ENCODE measurements at regions not wholly inside any gene's neighbourhood (a gene's known extent, or its start where the extent isn't known, plus 50 kb on each side); places are given as distances from the start of the nearest gene placed in this dataset.

- TF ChIP-seq FOXA1 (IDR thresholded peaks at IDR 0.05) (no peak), FOXA1 (CRISPR knock-in tag; IDR thresholded peaks at IDR 0.05) (no peak), ZNF670 (CRISPR knock-in tag; IDR thresholded peaks at IDR 0.05; ENCODE audit: borderline replicate concordance) (no peak), ATF7 (IDR thresholded peaks at IDR 0.05) (no peak), ATF7 (CRISPR knock-in tag; IDR thresholded peaks at IDR 0.05) (no peak), FOXK1 (CRISPR knock-in tag; IDR thresholded peaks at IDR 0.05; ENCODE audit: borderline replicate concordance, low read depth) (no peak), YY1 (IDR thresholded peaks at IDR 0.05; ENCODE audit: insufficient read depth, insufficient replicate concordance, low read depth, low read length) (no peak), ETS1 (CRISPR knock-in tag; IDR thresholded peaks at IDR 0.05) (no peak), ZNF883 (CRISPR knock-in tag; IDR thresholded peaks at IDR 0.05; ENCODE audit: not compliant biosample characterization) (no peak), HMGXB4 (CRISPR knock-in tag; IDR thresholded peaks at IDR 0.05; ENCODE audit: borderline replicate concordance in 1 of 2, low read depth in 1 of 2) (no peak)
Measured at GRCh38 chr14:101078170-101078891, 174.8 kb upstream of the RTL1 start.
